Kidney epithelial cell (primary cell): ENCODE measurements at regions not wholly inside any gene's neighbourhood (a gene's known extent, or its start where the extent isn't known, plus 50 kb on each side); places are given as distances from the start of the nearest gene placed in this dataset.

Experiments used
- DNase-seq: peaks from one replicate; pipeline ENCODE4 v3.0.0-alpha.2; 2010; ENCODE audit warnings: low read depth
- H3K27me3 ChIP-seq: 2 replicates; pipeline ENCODE4 v1.6.0; 2011; ENCODE audit warnings: low read length; ENCODE audit not compliant: control insufficient read depth, insufficient read depth
- H3K36me3 ChIP-seq: 2 replicates; pipeline ENCODE4 v1.5.1; 2011; ENCODE audit warnings: low read length; ENCODE audit not compliant: control insufficient read depth, insufficient read depth
- H3K4me3 ChIP-seq: 2 replicates; pipeline ENCODE4 v1.5.1; 2011; ENCODE audit warnings: low read depth, mild to moderate bottlenecking, control low read depth, low read length
- CTCF ChIP-seq: IDR thresholded peaks from 2 replicates; pipeline ENCODE4 v1.5.1; 2011; ENCODE audit warnings: mild to moderate bottlenecking, moderate library complexity, low read length, control low read depth, inconsistent platforms; ENCODE audit not compliant: insufficient read depth, poor library complexity, severe bottlenecking

GRCh38 chr9:19985081-19985480 is 196.2 kb upstream of the SLC24A2 start:
- no peaks in the 10 kb centered on the region for H3K27me3 ChIP-seq
- H3K36me3 ChIP-seq: no peaks in the 10 kb centered on the region
- no peak for DNase-seq
- H3K4me3 ChIP-seq: no peak overlapping the region
- no peak for TF ChIP-seq CTCF

- Histone ChIP-seq H3K36me3 (no peaks in the 10 kb centered on the region), H3K27me3 (no peaks in the 10 kb centered on the region), H3K4me3 (no peak overlapping the region)
- DNase-seq: no peak
- no peak for TF ChIP-seq CTCF
Observed at GRCh38 chr9:19976226-19976625, 187.4 kb upstream of the SLC24A2 start.

- TF ChIP-seq CTCF: no peak
- Histone ChIP-seq H3K4me3 (no peak overlapping the region), H3K36me3 (no peaks in the 10 kb centered on the region), H3K27me3 (no peaks in the 10 kb centered on the region)
- no peak for DNase-seq
Observed at GRCh38 chr9:19975499-19975898, 186.7 kb upstream of the SLC24A2 start.

- no peak overlapping the region for H3K4me3 ChIP-seq
- H3K27me3 ChIP-seq: no peaks in the 10 kb centered on the region
- no peak for TF ChIP-seq CTCF
- DNase-seq: no peak
- no peaks in the 10 kb centered on the region for H3K36me3 ChIP-seq
Observed at GRCh38 chr9:19969721-19970120, 180.9 kb upstream of the SLC24A2 start.

GRCh38 chr9:19967888-19968459 is 179.1 kb upstream of the SLC24A2 start:
- Histone ChIP-seq H3K4me3 (no peak overlapping the region), H3K27me3 (no peaks in the 10 kb centered on the region), H3K36me3 (no peaks in the 10 kb centered on the region)
- no peak for DNase-seq
- no peak for TF ChIP-seq CTCF

- no peak for DNase-seq
- no peak for TF ChIP-seq CTCF
- Histone ChIP-seq H3K4me3 (no peak overlapping the region), H3K36me3 (no peaks in the 10 kb centered on the region), H3K27me3 (no peaks in the 10 kb centered on the region)
Observed at GRCh38 chr9:19967216-19967887, 178.5 kb upstream of the SLC24A2 start.
